NCI-H82 treated with DMSO at 0.1 percent for 48 hours (cell line): ENCODE measurements at regions not wholly inside any gene's neighbourhood (a gene's known extent, or its start where the extent isn't known, plus 50 kb on each side); places are given as distances from the start of the nearest gene placed in this dataset.
"Not testable (repeated sequence)": the region's sequence is repeated elsewhere in the genome, so short reads cannot be mapped to it uniquely, and the experiment has no call there.

Experiments
- DNase-seq: peaks from one replicate; lab custom pipeline; 2025; ENCODE audit not compliant: unreplicated experiment; lab: John Stamatoyannopoulos, UW

- no peak for DNase-seq
These were observed 795.1 kb upstream of the CDH6 start for GRCh38 chr5:30398423-30398822.

DNA sequence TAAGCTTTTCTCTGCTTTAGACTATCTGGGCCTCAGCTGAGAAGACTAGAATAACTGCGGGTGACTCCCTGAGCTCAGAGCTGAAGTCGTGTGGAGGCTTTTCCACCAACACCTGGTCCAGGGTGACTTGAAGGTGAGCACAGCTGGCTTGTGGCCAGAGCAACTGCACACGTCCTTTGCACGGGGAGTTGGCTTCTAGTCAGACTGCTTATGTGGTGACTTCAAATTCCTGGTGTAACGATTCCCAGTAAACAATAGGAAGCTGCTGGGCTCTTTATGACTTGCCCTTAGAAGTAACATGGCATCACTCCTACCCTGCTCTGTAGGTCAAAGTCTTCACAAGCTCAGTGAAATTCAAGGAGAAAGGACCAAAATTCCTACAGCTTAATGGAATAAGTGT, 800.6 kb upstream of the CDH6 start:
- no peak for DNase-seq

GRCh38 chr5:30390095-30390494, 803.4 kb upstream of the CDH6 start:
- no peak for DNase-seq

DNA sequence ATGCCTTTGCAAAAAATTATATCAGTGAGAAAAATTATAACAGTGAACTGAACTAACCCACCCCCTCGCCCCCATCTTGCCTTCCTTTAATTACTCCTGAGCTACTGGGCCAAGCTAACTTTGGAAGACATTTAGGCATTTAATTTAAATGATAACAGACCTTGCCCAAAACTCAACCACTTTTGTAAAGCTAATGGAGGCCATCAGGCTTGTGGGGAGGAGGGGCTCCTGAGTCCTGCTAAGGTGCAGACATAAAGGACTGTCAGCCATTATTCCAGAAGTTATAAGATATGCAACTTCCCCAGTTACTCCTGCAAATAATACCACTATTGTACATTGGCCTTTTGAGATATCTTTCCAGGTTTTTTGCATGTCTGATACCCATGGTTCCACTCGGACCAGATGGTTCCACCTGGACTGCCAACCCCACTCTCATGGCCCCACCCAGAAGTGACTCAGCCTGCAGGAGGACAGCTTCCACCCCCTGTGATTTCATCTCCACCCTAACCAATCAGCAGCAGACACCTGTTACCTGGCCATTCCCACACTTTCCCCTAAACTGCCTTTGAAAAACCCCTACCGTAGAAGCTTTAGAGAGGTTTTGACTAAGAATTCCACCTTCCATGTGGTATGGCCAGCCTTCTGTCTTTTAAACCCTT, 805.4 kb upstream of the CDH6 start:
- no peak for DNase-seq

DNA sequence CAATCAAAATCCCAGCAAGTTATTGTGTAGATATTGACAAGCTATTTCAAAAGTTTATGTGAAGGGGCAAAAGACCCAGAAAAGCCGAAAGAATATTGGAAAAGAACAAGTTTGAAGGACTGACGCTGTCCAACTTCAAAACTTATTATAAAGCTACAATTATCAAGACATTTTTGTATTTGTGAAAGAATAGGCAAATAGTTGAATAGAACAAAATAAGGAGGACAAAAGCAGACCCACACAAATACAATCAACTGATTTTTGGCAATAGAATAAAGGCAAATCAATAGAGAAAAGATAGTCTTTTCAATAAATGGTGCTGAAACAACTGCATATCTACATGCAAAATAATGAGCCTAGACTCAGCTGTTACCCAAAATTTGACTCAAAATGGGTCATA, 807.7 kb upstream of the CDH6 start:
- DNase-seq, result no peak

- no peak for DNase-seq
These were observed 809.3 kb upstream of the CDH6 start for GRCh38 chr5:30384171-30384570.

DNA sequence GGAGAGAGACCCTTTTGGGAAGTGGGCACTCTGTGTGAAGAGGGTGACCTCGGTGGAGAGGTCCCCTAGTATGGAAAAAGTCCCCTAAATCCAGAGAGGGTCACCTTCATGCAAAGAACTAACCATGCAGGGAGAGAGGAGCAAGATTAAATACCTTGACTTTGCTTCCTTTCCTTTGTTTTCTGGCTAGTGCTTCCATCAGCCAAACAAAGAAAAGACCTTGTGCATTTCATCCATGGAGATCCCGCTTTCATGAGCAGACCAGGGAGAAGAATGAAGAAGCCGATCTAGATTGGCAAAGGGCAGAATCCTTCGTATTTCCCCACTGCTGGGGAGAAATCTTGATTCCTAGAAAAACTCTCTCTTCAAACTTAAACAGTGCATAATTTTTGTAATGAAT, 813.3 kb upstream of the CDH6 start:
- DNase-seq, result no peak

DNA sequence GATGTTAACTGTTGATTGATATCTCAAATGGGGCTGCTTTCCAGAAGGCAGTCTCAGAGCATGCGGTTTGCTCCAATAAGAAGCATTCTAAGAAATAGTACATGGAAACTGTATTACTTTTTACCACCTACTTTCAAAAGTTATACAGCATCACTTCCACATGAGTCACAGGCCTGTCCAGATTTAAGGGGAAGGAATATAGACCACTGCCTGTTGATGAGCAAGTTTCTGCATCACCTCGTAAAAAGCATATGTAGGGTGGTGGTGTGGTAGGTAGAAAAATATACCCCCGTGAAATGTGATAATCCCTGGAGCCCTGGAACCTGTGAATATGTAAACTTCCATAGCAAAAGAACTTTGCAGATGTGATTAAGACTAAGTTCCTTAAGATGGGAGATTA, 816.6 kb upstream of the CDH6 start:
- no peak for DNase-seq

- DNase-seq, result no peak
These were observed 825.4 kb upstream of the CDH6 start for GRCh38 chr5:30368064-30368463.

GRCh38 chr5:30365031-30365430, 828.5 kb upstream of the CDH6 start:
- not testable (repeated sequence) for DNase-seq

GRCh38 chr5:30357371-30357770, 836.1 kb upstream of the CDH6 start:
- DNase-seq, result no peak

- DNase-seq, result no peak
These were observed 837.8 kb upstream of the CDH6 start for GRCh38 chr5:30355675-30356074.

GRCh38 chr5:30347858-30348257, 845.6 kb upstream of the CDH6 start:
- no peak for DNase-seq

GRCh38 chr5:30345539-30346345, 847.7 kb upstream of the CDH6 start:
- DNase-seq, result not testable (repeated sequence)

GRCh38 chr5:30343707-30344106, 849.8 kb upstream of the CDH6 start:
- no peak for DNase-seq

DNA sequence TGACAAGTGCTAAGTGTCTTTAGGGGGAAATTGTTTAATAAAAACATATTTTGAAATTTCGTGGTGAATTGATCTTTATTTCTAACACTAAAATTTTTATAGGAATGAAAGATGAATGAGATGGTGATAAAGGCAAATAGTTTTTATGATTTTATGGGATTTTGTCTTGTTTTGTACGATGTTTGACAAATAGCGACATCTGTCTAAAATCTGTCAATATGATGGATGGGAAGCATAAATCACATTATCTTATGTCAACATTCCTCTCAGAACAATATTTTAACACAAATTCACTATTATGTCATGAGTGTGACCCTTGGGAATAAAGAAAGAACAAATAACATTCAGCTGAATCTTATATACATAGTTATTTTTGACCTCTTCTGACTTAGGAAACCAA, 852.0 kb upstream of the CDH6 start:
- no peak for DNase-seq

DNA sequence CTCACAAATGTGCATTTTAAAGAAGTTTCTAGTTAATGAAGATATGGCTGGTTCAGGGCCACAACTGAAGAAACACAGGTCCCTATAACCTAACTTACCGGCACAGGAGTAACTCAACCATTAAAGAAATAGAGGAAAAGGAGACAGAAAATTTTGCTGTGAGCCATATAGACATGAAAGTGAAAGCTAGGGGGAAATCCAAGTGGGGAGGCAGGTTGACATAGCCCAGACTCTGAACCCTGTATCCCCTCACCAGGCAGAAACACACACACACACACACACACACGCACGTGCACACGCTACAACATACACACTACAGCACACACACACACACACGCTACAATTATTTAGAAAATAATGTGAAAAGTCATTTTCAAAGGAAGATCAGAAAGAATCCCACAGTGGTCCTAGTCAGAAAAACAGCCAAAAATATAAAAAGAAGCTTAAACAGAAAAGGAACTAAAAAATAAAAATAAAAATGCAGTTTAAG, 856.4 kb upstream of the CDH6 start:
- DNase-seq, result no peak

DNA sequence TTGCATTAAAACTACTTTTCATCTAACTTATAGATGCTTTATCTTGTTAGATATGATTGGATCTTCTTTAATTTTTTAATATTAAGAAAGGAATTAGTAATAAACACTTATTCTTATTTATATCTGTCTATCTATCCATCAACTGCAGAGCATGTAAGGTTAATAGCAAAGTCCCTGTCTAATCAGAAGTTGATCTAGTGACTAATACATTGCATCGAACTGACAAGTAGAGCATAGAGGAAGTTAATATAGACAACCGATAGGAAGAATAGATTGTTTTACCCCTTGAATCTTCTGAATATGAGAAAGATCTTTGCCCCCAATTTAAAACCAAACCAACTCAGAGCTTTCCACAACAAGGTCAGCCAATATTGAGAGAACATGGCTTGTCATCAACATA, 862.0 kb upstream of the CDH6 start:
- DNase-seq, result no peak

GRCh38 chr5:30325795-30326194, 867.7 kb upstream of the CDH6 start:
- DNase-seq, result no peak

DNA sequence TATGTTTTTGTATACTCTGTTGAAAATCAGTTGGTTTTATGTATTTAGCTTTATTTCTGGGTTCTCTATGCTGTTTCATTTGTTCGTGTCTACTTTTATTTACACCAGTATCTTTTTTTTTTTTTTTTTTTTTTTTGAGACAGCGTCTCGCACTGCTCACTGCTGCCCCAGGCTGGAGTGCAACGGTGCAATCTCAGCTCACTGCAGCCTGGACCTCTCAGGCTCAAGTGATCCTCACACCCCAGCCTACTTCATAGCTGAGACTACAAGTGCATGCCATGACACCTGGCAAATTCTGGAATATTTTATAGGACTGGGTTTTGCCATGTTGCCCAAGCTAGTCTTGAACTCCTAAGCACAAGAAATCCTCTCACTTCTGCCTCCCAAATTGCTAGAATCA, 869.4 kb upstream of the CDH6 start:
- no peak for DNase-seq

DNA sequence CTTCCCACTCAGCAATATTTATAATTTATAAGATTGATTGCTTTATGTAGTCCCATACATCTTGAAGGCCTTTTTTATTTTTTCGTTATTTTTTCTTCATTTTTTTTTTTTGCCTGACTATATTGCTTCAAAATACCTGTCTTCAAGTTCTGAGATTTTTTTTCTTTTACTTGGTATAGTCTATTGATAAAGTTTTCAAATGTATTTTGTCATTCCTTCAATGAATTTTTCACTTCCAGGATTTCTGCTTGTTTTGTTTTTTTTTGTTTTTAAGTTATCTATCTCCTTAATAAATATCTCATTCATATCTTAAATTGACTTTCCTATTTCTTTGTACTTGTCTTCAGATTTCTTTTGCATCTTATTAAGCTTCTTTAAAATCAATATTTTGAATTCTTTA, 905.6 kb upstream of the CDH6 start:
- no peak for DNase-seq

- no peak for DNase-seq
These were observed 914.2 kb upstream of the CDH6 start for GRCh38 chr5:30279237-30279636.

GRCh38 chr5:30267026-30267425, 926.5 kb upstream of the CDH6 start:
- no peak for DNase-seq
